ENCODE measurements at regions not wholly inside any gene's neighbourhood (a gene's known extent, or its start where the extent isn't known, plus 50 kb on each side); places are given as distances from the start of the nearest gene placed in this dataset.
"Not testable (repeated sequence)": the region's sequence is repeated elsewhere in the genome, so short reads cannot be mapped to it uniquely, and the experiment has no call there.

- TF ChIP-seq CTCF (IDR thresholded peaks at IDR 0.05; ENCODE audit: unreplicated experiment in 3 of 3) = no peak
Measured at GRCh38 chr9:75548871-75549270, 341.6 kb upstream of the PCSK5 start.

GRCh38 chr9:75551861-75552260 lies 338.6 kb upstream of the PCSK5 start:
- Mint-ChIP-seq H3K27me3 (ENCODE audit: low read depth) (no peaks in the 10 kb centered on the region), H3K4me1 (no peaks in the 10 kb centered on the region), H3K36me3 (ENCODE audit: low read depth) (no peaks in the 10 kb centered on the region), H3K9me3 (peaks cover 8% of the 10 kb centered on the region), H3K4me3 (no peak overlapping the region), H3K27ac (no peak overlapping the region)
- TF ChIP-seq CTCF (IDR thresholded peaks at IDR 0.05; ENCODE audit: unreplicated experiment in 3 of 3) = no peak

More at GRCh38 chr9:75548871-75549270, 341.6 kb upstream of the PCSK5 start:
- no peak overlapping the region for H3K4me3 Mint-ChIP-seq
- no peaks in the 10 kb centered on the region for H3K4me1 Mint-ChIP-seq
- no peak overlapping the region for H3K27ac Mint-ChIP-seq
- H3K27me3 Mint-ChIP-seq (ENCODE audit: low read depth) = peaks cover 4% of the 10 kb centered on the region
- no peaks in the 10 kb centered on the region for H3K9me3 Mint-ChIP-seq
- H3K36me3 Mint-ChIP-seq (ENCODE audit: low read depth) = no peaks in the 10 kb centered on the region

GRCh38 chr9:75552941-75553340 lies 337.5 kb upstream of the PCSK5 start:
- Mint-ChIP-seq H3K27ac (no peak overlapping the region), H3K9me3 (peaks cover 13% of the 10 kb centered on the region), H3K36me3 (ENCODE audit: low read depth) (no peaks in the 10 kb centered on the region), H3K4me1 (no peaks in the 10 kb centered on the region), H3K4me3 (no peak overlapping the region), H3K27me3 (ENCODE audit: low read depth) (no peaks in the 10 kb centered on the region)
- no peak for TF ChIP-seq CTCF (IDR thresholded peaks at IDR 0.05; ENCODE audit: unreplicated experiment in 3 of 3)

- Mint-ChIP-seq H3K36me3 (ENCODE audit: low read depth) (peaks cover 10% of the 10 kb centered on the region), H3K9me3 (peaks cover 33% of the 10 kb centered on the region)
- H3K4me3 Mint-ChIP-seq; H3K4me1 Mint-ChIP-seq; H3K27me3 Mint-ChIP-seq (ENCODE audit: low read depth); H3K27ac Mint-ChIP-seq: not testable (repeated sequence)
Measured at GRCh38 chr9:75566813-75567212, 323.7 kb upstream of the PCSK5 start.

- Mint-ChIP-seq H3K36me3 (ENCODE audit: low read depth) (peaks cover 5% of the 10 kb centered on the region), H3K27me3 (ENCODE audit: low read depth) (no peaks in the 10 kb centered on the region), H3K9me3 (peaks cover 16% of the 10 kb centered on the region), H3K4me3 (no peak overlapping the region), H3K27ac (no peak overlapping the region), H3K4me1 (no peaks in the 10 kb centered on the region)
- no peak for TF ChIP-seq CTCF (IDR thresholded peaks at IDR 0.05; ENCODE audit: unreplicated experiment in 3 of 3)
Measured at GRCh38 chr9:75570538-75570937, 319.9 kb upstream of the PCSK5 start.

GRCh38 chr9:75574569-75574968 lies 315.9 kb upstream of the PCSK5 start:
- Mint-ChIP-seq H3K27ac (no peak overlapping the region), H3K4me3 (no peak overlapping the region), H3K27me3 (ENCODE audit: low read depth) (no peaks in the 10 kb centered on the region), H3K9me3 (peaks cover 4% of the 10 kb centered on the region), H3K36me3 (ENCODE audit: low read depth) (no peaks in the 10 kb centered on the region), H3K4me1 (no peaks in the 10 kb centered on the region)
- TF ChIP-seq CTCF (IDR thresholded peaks at IDR 0.05; ENCODE audit: unreplicated experiment in 3 of 3) = no peak

Measured in nephron (organoid).